Transverse colon (tissue), 4 donors: ENCODE measurements at regions not wholly inside any gene's neighbourhood (a gene's known extent, or its start where the extent isn't known, plus 50 kb on each side); places are given as distances from the start of the nearest gene placed in this dataset.

ENCODE experiments used
- DNase-seq: peaks from one replicate; pipeline ENCODE4 v3.0.0-alpha.2; 2019
- H3K27ac ChIP-seq, 4 donors: fragments of 200-600 bp; sonication (generic); 2 replicates each; pipeline ENCODE4 v1.5.1; 2016 to 2018; ENCODE audit warnings: inconsistent platforms in 4 of 4
- H3K27me3 ChIP-seq: fragments of 200-600 bp; sonication (generic); 2 replicates; pipeline ENCODE4 v1.5.1; 2017; ENCODE audit warnings: inconsistent platforms
- H3K36me3 ChIP-seq, 4 donors: fragments of 200-600 bp; sonication (generic); 2 replicates each; pipeline ENCODE4 v1.5.1; 2017 to 2019; ENCODE audit warnings: inconsistent platforms in 4 of 4
- H3K4me1 ChIP-seq, 4 donors: fragments of 200-600 bp; sonication (generic); 2 replicates each; pipeline ENCODE4 v1.5.1; 2017 to 2020; ENCODE audit warnings: inconsistent platforms in 4 of 4
- H3K4me3 ChIP-seq, 4 donors: fragments of 200-600 bp; sonication (generic); 1 replicate in 1 of 4; 2 replicates in 3 of 4; pipeline versions ENCODE4 v1.5.1 to v1.6.1; 2017 to 2019; ENCODE audit warnings: inconsistent platforms in 4 of 4
- H3K9me3 ChIP-seq, 2 donors: fragments of 200-600 bp; sonication (generic); 2 replicates each; pipeline ENCODE4 v1.5.1; 2017 to 2019; ENCODE audit warnings: inconsistent platforms in 2 of 2
- EP300 ChIP-seq: sonication (generic); formaldehyde crosslinking; IDR thresholded peaks from one replicate; pipeline ENCODE4 v1.6.1; 2017; ENCODE audit warnings: antibody characterized with exemption, low read depth
- POLR2A ChIP-seq: fragments of 450-650 bp; IDR thresholded peaks from one replicate; pipeline ENCODE4 v1.6.1; 2016; ENCODE audit warnings: antibody characterized with exemption, mild to moderate bottlenecking, moderate library complexity
- POLR2AphosphoS5 ChIP-seq, 3 donors: sonication (generic); formaldehyde crosslinking; IDR thresholded peaks; one replicate each; pipeline ENCODE4 v1.6.1; 2016; ENCODE audit warnings: antibody characterized with exemption in 3 of 3
- WGBS, 2 donors: methylation state at CpG; one replicate each; pipeline ENCODE4 v1.1.5; 2018; ENCODE audit warnings: low coverage in 1 of 2; 5-methylcytosine and 5-hydroxymethylcytosine counted together
- in situ Hi-C, 4 donors: fragments of 200-750 bp; cut with MboI; loops; one replicate each; pipeline versions ENCODE4 v1.15.0 to v1.15.1; 2017; ENCODE audit warnings: low sequenced_read_pairs in 3 of 4, low pct_ligation_motif_present in 1 of 4, low pct_unique_long_range_greater_than_20kb in 1 of 4
- intact Hi-C: fragments of 100-400 bp; cut with DNase I; formaldehyde crosslinking; loops from one replicate; pipeline ENCODE4 v1.15.1; 2023; ENCODE audit warnings: low total_unique reads
- TF ChIP-seq, protein P1 (sequence below), 5 experiments: fragments of 200-600 bp in 3 of 5; fragments of 450-650 bp in 2 of 5; sonication (generic) in 3 of 5; IDR thresholded peaks; 1 replicate in 2 of 5; 2 replicates in 3 of 5; pipeline ENCODE4 v1.5.1; 2016 to 2017; ENCODE audit warnings: antibody characterized with exemption in 5 of 5, inconsistent platforms in 3 of 5, mild to moderate bottlenecking in 2 of 5, moderate library complexity in 1 of 5

DNA sequence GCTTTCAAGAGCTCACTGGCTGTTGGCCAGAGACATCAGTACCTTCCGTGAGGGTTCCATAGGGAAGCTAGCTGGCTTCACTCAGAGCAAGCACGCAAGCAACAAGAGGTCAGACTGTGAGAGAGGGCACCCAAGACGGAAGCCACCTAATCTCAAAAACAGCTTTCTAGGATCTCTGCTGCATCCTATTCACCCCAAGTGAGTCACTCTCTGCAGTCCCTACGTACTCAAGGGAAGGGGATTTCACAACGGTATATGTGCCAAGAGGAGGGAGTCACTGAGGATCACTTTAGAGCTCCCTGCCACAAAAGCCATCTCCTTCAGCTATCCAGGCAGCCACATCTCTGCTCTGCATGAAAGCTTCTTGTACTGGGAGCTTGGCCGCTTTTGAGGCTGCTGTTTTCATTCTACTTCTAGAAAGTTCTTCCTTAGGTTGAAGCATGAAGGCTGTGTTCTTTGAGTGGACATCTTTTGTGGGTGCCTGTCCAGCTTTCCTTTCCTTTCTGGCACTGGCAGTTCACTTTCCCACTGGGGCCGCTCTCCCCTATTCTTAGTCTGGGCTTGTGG is 249.5 kb downstream of the MAN2A1 start:
- intact Hi-C loops = no loop called here

DNA sequence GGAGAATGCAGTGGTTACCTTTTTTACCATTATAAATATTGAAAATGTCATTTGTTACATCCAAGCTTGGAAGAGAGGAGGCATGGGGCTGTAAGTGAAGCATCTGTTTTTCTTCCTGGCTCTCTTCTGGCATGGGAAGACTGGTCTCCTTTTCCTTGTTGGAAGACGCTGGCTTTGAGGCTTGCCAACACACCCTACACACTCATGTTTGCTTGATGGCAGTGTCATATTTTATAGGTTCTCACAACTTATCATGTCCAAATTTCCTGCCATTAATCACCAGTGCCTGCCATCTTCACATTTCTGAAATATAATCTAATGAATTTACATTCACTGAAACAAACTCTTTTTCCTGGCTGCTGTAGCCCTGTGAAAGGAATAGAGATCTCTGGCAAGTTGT is 252.9 kb downstream of the MAN2A1 start:
- Histone ChIP-seq H3K27me3 (no peaks in the 10 kb centered on the region), H3K27ac (no peak overlapping the region), H3K9me3 (peaks cover 0 to 2% of the 10 kb centered on the region in 2 donors), H3K4me3 (no peak overlapping the region), H3K4me1 (no peaks in the 10 kb centered on the region), H3K36me3 (no peaks in the 10 kb centered on the region)
- intact Hi-C loops (loop anchor here (1.0 kb wide), 1 partner anchor 18 kb away; no protein-coding TSS in a partner anchor), in situ Hi-C loops (no loop called here)
- 43% methylated on average over 1 of the region's 1 CpG; no CpG with 5 or more reads in 1 of the 2 donors for WGBS, 2 donors
- no peak for DNase-seq
- no peak for TF ChIP-seq POLR2A
- no peak for TF ChIP-seq POLR2AphosphoS5 (IDR thresholded peaks at IDR 0.05)
- no peak for TF ChIP-seq EP300
- TF ChIP-seq, protein P1, sequence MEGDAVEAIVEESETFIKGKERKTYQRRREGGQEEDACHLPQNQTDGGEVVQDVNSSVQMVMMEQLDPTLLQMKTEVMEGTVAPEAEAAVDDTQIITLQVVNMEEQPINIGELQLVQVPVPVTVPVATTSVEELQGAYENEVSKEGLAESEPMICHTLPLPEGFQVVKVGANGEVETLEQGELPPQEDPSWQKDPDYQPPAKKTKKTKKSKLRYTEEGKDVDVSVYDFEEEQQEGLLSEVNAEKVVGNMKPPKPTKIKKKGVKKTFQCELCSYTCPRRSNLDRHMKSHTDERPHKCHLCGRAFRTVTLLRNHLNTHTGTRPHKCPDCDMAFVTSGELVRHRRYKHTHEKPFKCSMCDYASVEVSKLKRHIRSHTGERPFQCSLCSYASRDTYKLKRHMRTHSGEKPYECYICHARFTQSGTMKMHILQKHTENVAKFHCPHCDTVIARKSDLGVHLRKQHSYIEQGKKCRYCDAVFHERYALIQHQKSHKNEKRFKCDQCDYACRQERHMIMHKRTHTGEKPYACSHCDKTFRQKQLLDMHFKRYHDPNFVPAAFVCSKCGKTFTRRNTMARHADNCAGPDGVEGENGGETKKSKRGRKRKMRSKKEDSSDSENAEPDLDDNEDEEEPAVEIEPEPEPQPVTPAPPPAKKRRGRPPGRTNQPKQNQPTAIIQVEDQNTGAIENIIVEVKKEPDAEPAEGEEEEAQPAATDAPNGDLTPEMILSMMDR (IDR thresholded peaks at IDR 0.05) = no peak

More for the DNA sequence above, 249.5 kb downstream of the MAN2A1 start:
- H3K27me3 ChIP-seq = no peaks in the 10 kb centered on the region
- H3K27ac ChIP-seq = no peak overlapping the region
- 80 to 100% methylated on average over 1 to 7 of the region's 7 CpGs for WGBS, 2 donors
- H3K36me3 ChIP-seq = no peaks in the 10 kb centered on the region
- peaks cover 0 to 2% of the 10 kb centered on the region in 2 donors for H3K9me3 ChIP-seq
- H3K4me1 ChIP-seq = no peaks in the 10 kb centered on the region
- DNase-seq = no peak
- no peak overlapping the region for H3K4me3 ChIP-seq
- in situ Hi-C loops = no loop called here
- TF ChIP-seq POLR2A (no peak), EP300 (no peak)
- TF ChIP-seq, protein P1 (IDR thresholded peaks at IDR 0.05) = no peak

DNA sequence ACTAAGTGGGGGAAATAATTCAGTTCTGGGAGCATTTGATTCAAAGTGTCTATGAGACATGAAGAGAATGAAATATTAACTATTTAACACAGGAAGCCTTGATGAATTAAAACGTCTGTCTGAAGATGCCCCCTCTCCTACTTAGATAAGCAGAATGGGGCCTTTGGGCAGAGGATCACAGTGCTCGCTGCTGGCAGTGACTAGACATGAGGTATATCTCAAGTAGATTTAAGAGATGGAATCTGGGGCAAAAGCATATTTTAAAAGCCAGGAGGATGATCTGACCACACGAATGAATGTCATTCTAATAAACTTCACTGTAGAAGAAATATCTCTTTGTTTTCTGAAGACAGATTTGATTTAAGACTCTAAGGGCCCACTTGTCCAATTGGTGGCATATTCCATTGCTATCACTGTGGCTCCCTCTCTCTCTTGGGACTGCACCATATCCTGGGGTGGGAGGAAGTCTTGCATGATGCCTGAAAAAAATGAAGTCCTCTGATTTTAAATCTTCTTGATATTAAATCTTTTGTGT is 254.0 kb downstream of the MAN2A1 start:
- Histone ChIP-seq H3K27ac (no peak overlapping the region), H3K4me3 (no peak overlapping the region), H3K4me1 (no peaks in the 10 kb centered on the region), H3K36me3 (no peaks in the 10 kb centered on the region), H3K27me3 (no peaks in the 10 kb centered on the region), H3K9me3 (peaks cover 0 to 2% of the 10 kb centered on the region in 2 donors)
- TF ChIP-seq, protein P1 (IDR thresholded peaks at IDR 0.05) = no peak
- 38 to 65% methylated on average over 3 of the region's 3 CpGs for WGBS, 2 donors
- in situ Hi-C loops (no loop called here), intact Hi-C loops (loop anchor here (1.0 kb wide), 1 partner anchor 19 kb away; no protein-coding TSS in a partner anchor)
- DNase-seq = no peak

DNA sequence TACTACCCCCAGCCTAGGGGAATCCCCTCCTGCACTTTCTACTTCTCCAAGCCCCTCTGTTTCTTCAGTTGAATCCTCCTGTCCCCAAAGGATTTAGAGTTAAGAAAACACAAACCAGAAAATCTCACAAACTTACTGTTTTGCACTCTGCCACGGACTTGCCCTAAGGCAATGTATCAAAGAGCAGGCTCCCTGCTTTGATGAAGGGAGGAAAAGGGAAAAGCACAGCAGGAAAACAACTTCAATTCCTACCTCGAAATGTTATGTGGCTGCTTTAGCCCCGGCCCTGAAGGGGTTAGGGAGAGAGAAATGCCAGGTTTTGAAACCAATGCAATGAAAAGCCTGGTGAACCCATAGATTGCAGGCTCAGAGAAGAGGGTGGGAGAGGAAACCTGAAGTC is 254.7 kb downstream of the MAN2A1 start:
- TF ChIP-seq EP300 = no peak
- no peak for TF ChIP-seq POLR2AphosphoS5 (IDR thresholded peaks at IDR 0.05)
- TF ChIP-seq, protein P1 (IDR thresholded peaks at IDR 0.05) = no peak
- no peak for TF ChIP-seq POLR2A
- intact Hi-C loops = no loop called here
- no peaks in the 10 kb centered on the region for H3K27me3 ChIP-seq
- in situ Hi-C loops = no loop called here
- H3K9me3 ChIP-seq = peaks cover 0 to 2% of the 10 kb centered on the region in 2 donors
- no peaks in the 10 kb centered on the region for H3K4me1 ChIP-seq
- no peak for DNase-seq
- no peaks in the 10 kb centered on the region for H3K36me3 ChIP-seq
- H3K27ac ChIP-seq = no peak overlapping the region
- H3K4me3 ChIP-seq = no peak overlapping the region
- WGBS, 2 donors = 70% methylated on average over 3 of the region's 3 CpGs; no CpG with 5 or more reads in 1 of the 2 donors
